ENCODE measurements at regions not wholly inside any gene's neighbourhood (a gene's known extent, or its start where the extent isn't known, plus 50 kb on each side); places are given as distances from the start of the nearest gene placed in this dataset.
"Not testable (repeated sequence)": the region's sequence is repeated elsewhere in the genome, so short reads cannot be mapped to it uniquely, and the experiment has no call there.

- DNase-seq (ENCODE audit: low read depth in 2 of 2), result no peak
Measured at GRCh38 chr13:66237411-66238062, 992.6 kb downstream of the PCDH9 start.

- DNase-seq (ENCODE audit: low read depth in 2 of 2), result no peak
Measured at GRCh38 chr13:66234159-66234558, 996.0 kb downstream of the PCDH9 start.

- not testable (repeated sequence) for DNase-seq (ENCODE audit: low read depth in 2 of 2)
Measured at GRCh38 chr13:66231958-66232357, 998.2 kb downstream of the PCDH9 start.

- DNase-seq (ENCODE audit: low read depth in 2 of 2), result no peak
Measured at GRCh38 chr13:66225072-66225471, 1005.1 kb downstream of the PCDH9 start.

- no peak for DNase-seq (ENCODE audit: low read depth in 2 of 2)
Measured at GRCh38 chr13:66224663-66225062, 1005.5 kb downstream of the PCDH9 start.

- DNase-seq (ENCODE audit: low read depth in 2 of 2), result no peak
Measured at GRCh38 chr13:66222926-66223325, 1007.2 kb downstream of the PCDH9 start.

GRCh38 chr13:66222127-66222526 lies 1008.0 kb downstream of the PCDH9 start:
- DNase-seq (ENCODE audit: low read depth in 2 of 2), result no peak

GRCh38 chr13:66219506-66219905 lies 1010.6 kb downstream of the PCDH9 start:
- DNase-seq (ENCODE audit: low read depth in 2 of 2), result no peak

- no peak for DNase-seq (ENCODE audit: low read depth in 2 of 2)
Measured at GRCh38 chr13:66218583-66218982, 1011.6 kb downstream of the PCDH9 start.

GRCh38 chr13:66216728-66217127 lies 1013.4 kb downstream of the PCDH9 start:
- DNase-seq (ENCODE audit: low read depth in 2 of 2), result no peak

- no peak for DNase-seq (ENCODE audit: low read depth in 2 of 2)
Measured at GRCh38 chr13:66214467-66214866, 1015.7 kb downstream of the PCDH9 start.

GRCh38 chr13:66212511-66212910 lies 1017.6 kb downstream of the PCDH9 start:
- no peak for DNase-seq (ENCODE audit: low read depth in 2 of 2)

GRCh38 chr13:66210677-66211076 lies 1019.5 kb downstream of the PCDH9 start:
- DNase-seq (ENCODE audit: low read depth in 2 of 2), result peak; percentile 80 to 84

- no peak for DNase-seq (ENCODE audit: low read depth in 2 of 2)
Measured at GRCh38 chr13:66208589-66208988, 1021.5 kb downstream of the PCDH9 start.

GRCh38 chr13:66207610-66208009 lies 1022.5 kb downstream of the PCDH9 start:
- DNase-seq (ENCODE audit: low read depth in 2 of 2), result peak in 1 of 2 experiments; percentile 5

- no peak for DNase-seq (ENCODE audit: low read depth in 2 of 2)
Measured at GRCh38 chr13:66205807-66206206, 1024.3 kb downstream of the PCDH9 start.

- DNase-seq (ENCODE audit: low read depth in 2 of 2), result no peak
Measured at GRCh38 chr13:66200555-66200954, 1029.6 kb downstream of the PCDH9 start.

- no peak for DNase-seq (ENCODE audit: low read depth in 2 of 2)
Measured at GRCh38 chr13:66195238-66195637, 1034.9 kb downstream of the PCDH9 start.

- no peak for DNase-seq (ENCODE audit: low read depth in 2 of 2)
Measured at GRCh38 chr13:66189986-66190385, 1040.2 kb downstream of the PCDH9 start.

GRCh38 chr13:66180836-66181235 lies 1049.3 kb downstream of the PCDH9 start:
- DNase-seq (ENCODE audit: low read depth in 2 of 2), result no peak

GRCh38 chr13:66171920-66172319 lies 1058.2 kb downstream of the PCDH9 start:
- no peak for DNase-seq (ENCODE audit: low read depth in 2 of 2)

GRCh38 chr13:66162470-66162869 lies 1067.7 kb downstream of the PCDH9 start:
- DNase-seq (ENCODE audit: low read depth in 2 of 2), result no peak

GRCh38 chr13:66159511-66159910 lies 1070.6 kb downstream of the PCDH9 start:
- DNase-seq (ENCODE audit: low read depth in 2 of 2), result no peak

GRCh38 chr13:66154976-66155375 lies 1075.2 kb downstream of the PCDH9 start:
- peak; percentile 74 to 77 for DNase-seq (ENCODE audit: low read depth in 2 of 2)
